Vagina (tissue), 2 donors: ENCODE measurements at regions not wholly inside any gene's neighbourhood (a gene's known extent, or its start where the extent isn't known, plus 50 kb on each side); places are given as distances from the start of the nearest gene placed in this dataset.

Experiments
- DNase-seq, 2 donors: peaks; one replicate each; pipeline ENCODE4 v3.0.0-alpha.2; 2017; ENCODE audit errors: extremely low spot score in 2 of 2
- H3K27ac ChIP-seq: fragments of 200-600 bp; sonication (generic); one replicate; pipeline ENCODE4 v1.5.1; 2019
- H3K27me3 ChIP-seq: fragments of 200-600 bp; sonication (generic); one replicate; pipeline ENCODE4 v1.5.1; 2019
- H3K36me3 ChIP-seq, 2 donors: fragments of 200-600 bp; sonication (generic); one replicate each; pipeline ENCODE4 v1.5.1; 2017 to 2019
- H3K4me1 ChIP-seq: fragments of 200-600 bp; sonication (generic); one replicate; pipeline ENCODE4 v1.5.1; 2019
- H3K4me3 ChIP-seq, 2 donors: fragments of 200-600 bp; sonication (generic); 1 replicate in 1 of 2; 2 replicates in 1 of 2; pipeline ENCODE4 v1.5.1; 2016 to 2019
- H3K9me3 ChIP-seq: fragments of 200-600 bp; sonication (generic); one replicate; pipeline ENCODE4 v1.5.1; 2019
- POLR2A ChIP-seq, 2 donors: fragments of 450-650 bp; IDR thresholded peaks; one replicate each; pipeline ENCODE4 v1.6.1; 2017; ENCODE audit warnings: antibody characterized with exemption in 2 of 2, mild to moderate bottlenecking in 2 of 2, moderate library complexity in 2 of 2
- POLR2AphosphoS5 ChIP-seq, 2 donors: sonication (generic); formaldehyde crosslinking; IDR thresholded peaks; one replicate each; pipeline ENCODE4 v1.9.0; 2017; ENCODE audit warnings: antibody characterized with exemption in 2 of 2, mild to moderate bottlenecking in 2 of 2, low read depth in 1 of 2; ENCODE audit not compliant: insufficient read depth in 1 of 2
- intact Hi-C: fragments of 100-400 bp; cut with DNase I; formaldehyde crosslinking; loops from one replicate; pipeline ENCODE4 v1.15.1; 2023
- TF ChIP-seq, protein P1 (sequence below), 3 experiments: fragments of 450-650 bp in 2 of 3; fragments of 200-600 bp in 1 of 3; sonication (generic) in 1 of 3; IDR thresholded peaks; one replicate each; pipeline ENCODE4 v1.5.1; 2017 to 2019; ENCODE audit warnings: antibody characterized with exemption in 3 of 3, mild to moderate bottlenecking in 2 of 3, moderate library complexity in 2 of 3

DNA sequence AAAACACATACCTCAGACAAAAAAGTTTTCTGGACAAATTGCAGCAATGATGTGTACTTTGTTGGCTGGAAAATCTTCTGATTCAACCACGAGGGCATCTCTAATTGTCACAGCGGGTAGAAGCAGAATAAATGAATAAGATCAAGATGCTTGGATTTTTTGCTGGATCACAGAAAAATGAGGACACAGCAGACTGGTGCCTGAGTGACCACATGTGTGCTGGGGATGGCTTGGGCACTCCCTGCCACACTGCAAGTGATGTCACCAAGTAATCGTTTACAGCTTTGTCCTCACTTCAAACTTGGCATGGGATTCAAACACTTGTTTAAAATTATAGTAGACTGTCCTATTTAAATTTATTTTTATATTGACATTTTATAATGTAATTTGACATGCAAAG is 557.0 kb downstream of the SPRY1 start:
- Histone ChIP-seq H3K36me3 (no peaks in the 10 kb centered on the region), H3K9me3 (no peaks in the 10 kb centered on the region), H3K4me1 (no peaks in the 10 kb centered on the region), H3K27me3 (no peaks in the 10 kb centered on the region), H3K27ac (no peak overlapping the region), H3K4me3 (no peak overlapping the region)
- no peak for DNase-seq
- intact Hi-C loops: no loop called here
- TF ChIP-seq POLR2AphosphoS5 (IDR thresholded peaks at IDR 0.05; ENCODE audit: insufficient read depth in 1 of 2, low read depth in 1 of 2) (no peak), POLR2A (IDR thresholded peaks at IDR 0.05) (no peak)
- TF ChIP-seq, protein P1, sequence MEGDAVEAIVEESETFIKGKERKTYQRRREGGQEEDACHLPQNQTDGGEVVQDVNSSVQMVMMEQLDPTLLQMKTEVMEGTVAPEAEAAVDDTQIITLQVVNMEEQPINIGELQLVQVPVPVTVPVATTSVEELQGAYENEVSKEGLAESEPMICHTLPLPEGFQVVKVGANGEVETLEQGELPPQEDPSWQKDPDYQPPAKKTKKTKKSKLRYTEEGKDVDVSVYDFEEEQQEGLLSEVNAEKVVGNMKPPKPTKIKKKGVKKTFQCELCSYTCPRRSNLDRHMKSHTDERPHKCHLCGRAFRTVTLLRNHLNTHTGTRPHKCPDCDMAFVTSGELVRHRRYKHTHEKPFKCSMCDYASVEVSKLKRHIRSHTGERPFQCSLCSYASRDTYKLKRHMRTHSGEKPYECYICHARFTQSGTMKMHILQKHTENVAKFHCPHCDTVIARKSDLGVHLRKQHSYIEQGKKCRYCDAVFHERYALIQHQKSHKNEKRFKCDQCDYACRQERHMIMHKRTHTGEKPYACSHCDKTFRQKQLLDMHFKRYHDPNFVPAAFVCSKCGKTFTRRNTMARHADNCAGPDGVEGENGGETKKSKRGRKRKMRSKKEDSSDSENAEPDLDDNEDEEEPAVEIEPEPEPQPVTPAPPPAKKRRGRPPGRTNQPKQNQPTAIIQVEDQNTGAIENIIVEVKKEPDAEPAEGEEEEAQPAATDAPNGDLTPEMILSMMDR (IDR thresholded peaks at IDR 0.05): no peak

GRCh38 chr4:123954220-123954619 is 557.6 kb downstream of the SPRY1 start:
- no peaks in the 10 kb centered on the region for H3K4me1 ChIP-seq

DNA sequence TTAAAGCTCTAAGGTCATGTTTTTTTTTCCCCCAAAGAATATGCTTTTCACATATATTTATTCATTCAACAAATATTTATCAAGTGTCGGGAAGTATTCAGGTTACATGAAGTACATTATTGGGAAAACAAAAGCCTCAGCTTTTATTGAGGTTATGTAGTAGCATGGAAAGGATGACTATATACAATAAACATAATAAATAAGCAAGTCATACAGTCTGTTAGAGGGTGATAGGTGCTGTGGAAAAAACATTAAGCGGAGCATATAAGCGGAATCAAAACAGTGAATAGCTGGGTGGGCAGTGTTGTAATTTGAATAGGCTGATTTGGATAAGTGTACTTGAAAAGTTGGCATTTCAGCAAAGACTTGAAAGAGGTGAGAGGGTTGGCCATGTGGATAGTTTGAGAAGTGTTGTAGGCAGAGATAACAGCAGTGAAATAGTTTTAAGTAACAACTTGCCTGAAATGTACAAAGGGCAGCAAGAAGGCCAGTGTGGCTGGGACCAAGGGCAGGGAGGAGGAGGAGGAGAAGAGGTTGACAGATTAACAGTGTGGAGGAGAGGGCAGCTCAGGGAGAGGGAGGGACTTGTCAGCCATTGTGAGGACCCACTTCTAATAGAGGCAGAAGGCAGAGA is 558.7 kb downstream of the SPRY1 start:
- no peaks in the 10 kb centered on the region for H3K9me3 ChIP-seq
- no peak for TF ChIP-seq POLR2A (IDR thresholded peaks at IDR 0.05)
- H3K27ac ChIP-seq: no peak overlapping the region
- no peak overlapping the region for H3K4me3 ChIP-seq
- intact Hi-C loops: no loop called here
- DNase-seq: no peak
- no peaks in the 10 kb centered on the region for H3K36me3 ChIP-seq
- H3K27me3 ChIP-seq: no peaks in the 10 kb centered on the region
- H3K4me1 ChIP-seq: no peaks in the 10 kb centered on the region

More at GRCh38 chr4:123954220-123954619, 557.6 kb downstream of the SPRY1 start:
- DNase-seq: no peak
- no peaks in the 10 kb centered on the region for H3K9me3 ChIP-seq
- TF ChIP-seq, protein P1 (IDR thresholded peaks at IDR 0.05): no peak
- TF ChIP-seq POLR2A (IDR thresholded peaks at IDR 0.05) (no peak), POLR2AphosphoS5 (IDR thresholded peaks at IDR 0.05; ENCODE audit: insufficient read depth in 1 of 2, low read depth in 1 of 2) (no peak)
- H3K36me3 ChIP-seq: no peaks in the 10 kb centered on the region
- intact Hi-C loops: no loop called here
- H3K27me3 ChIP-seq: no peaks in the 10 kb centered on the region
- no peak overlapping the region for H3K4me3 ChIP-seq
- no peak overlapping the region for H3K27ac ChIP-seq

DNA sequence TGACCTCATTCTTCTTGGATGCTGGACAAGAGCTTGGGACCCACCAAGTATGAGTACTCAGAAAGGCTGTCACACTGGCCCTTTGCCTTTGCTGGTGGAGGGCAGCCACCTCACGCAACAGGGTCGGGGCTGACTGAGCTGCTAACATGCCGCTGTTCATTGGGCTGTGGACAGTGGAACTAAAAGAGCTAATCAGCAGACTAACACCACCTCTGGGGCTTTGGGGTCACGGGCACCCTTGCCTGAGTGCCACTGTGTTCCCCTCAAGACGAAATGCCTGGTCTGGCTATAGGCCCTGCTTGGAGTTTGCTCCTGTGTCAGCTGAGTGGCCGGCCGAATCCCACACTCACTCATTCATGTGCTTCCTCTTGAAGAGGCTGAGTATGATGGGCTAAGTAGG is 559.6 kb downstream of the SPRY1 start:
- H3K36me3 ChIP-seq: no peaks in the 10 kb centered on the region
- intact Hi-C loops: no loop called here

GRCh38 chr4:123966990-123967769 is 570.6 kb downstream of the SPRY1 start:
- TF ChIP-seq POLR2A (IDR thresholded peaks at IDR 0.05) (no peak), POLR2AphosphoS5 (IDR thresholded peaks at IDR 0.05; ENCODE audit: insufficient read depth in 1 of 2, low read depth in 1 of 2) (no peak)
- TF ChIP-seq, protein P1 (IDR thresholded peaks at IDR 0.05): no peak
- intact Hi-C loops: no loop called here
- H3K27ac ChIP-seq: no peak overlapping the region

More for the DNA sequence above, 559.6 kb downstream of the SPRY1 start:
- H3K4me3 ChIP-seq: no peak overlapping the region
- H3K4me1 ChIP-seq: no peaks in the 10 kb centered on the region
- no peak for DNase-seq
- TF ChIP-seq POLR2AphosphoS5 (IDR thresholded peaks at IDR 0.05; ENCODE audit: insufficient read depth in 1 of 2, low read depth in 1 of 2) (no peak), POLR2A (IDR thresholded peaks at IDR 0.05) (no peak)
- TF ChIP-seq, protein P1 (IDR thresholded peaks at IDR 0.05): no peak
- H3K9me3 ChIP-seq: no peaks in the 10 kb centered on the region
- H3K27me3 ChIP-seq: no peaks in the 10 kb centered on the region
- no peak overlapping the region for H3K27ac ChIP-seq

More at GRCh38 chr4:123966990-123967769, 570.6 kb downstream of the SPRY1 start:
- Histone ChIP-seq H3K4me1 (no peaks in the 10 kb centered on the region), H3K27me3 (no peaks in the 10 kb centered on the region), H3K4me3 (no peak overlapping the region), H3K36me3 (no peaks in the 10 kb centered on the region), H3K9me3 (no peaks in the 10 kb centered on the region)
- DNase-seq: no peak
